ENCODE measurements at regions not wholly inside any gene's neighbourhood (a gene's known extent, or its start where the extent isn't known, plus 50 kb on each side); places are given as distances from the start of the nearest gene placed in this dataset.

- no peak for TF ChIP-seq CAMTA2 (CRISPR knock-in tag; IDR thresholded peaks at IDR 0.05; ENCODE audit: borderline replicate concordance)
- no peak for TF ChIP-seq ZNF639 (CRISPR knock-in tag; conservative IDR thresholded peaks at IDR 0.05)
- no peak for TF ChIP-seq ZGPAT (CRISPR knock-in tag; IDR thresholded peaks at IDR 0.05)
- TF ChIP-seq POGZ (CRISPR knock-in tag; IDR thresholded peaks at IDR 0.05), result no peak
- no peak for TF ChIP-seq ZNF10 (CRISPR knock-in tag; IDR thresholded peaks at IDR 0.05; ENCODE audit: borderline replicate concordance, low read depth)
- TF ChIP-seq ZMYM4 (CRISPR knock-in tag; IDR thresholded peaks at IDR 0.05), result no peak
- TF ChIP-seq FLYWCH1 (CRISPR knock-in tag; IDR thresholded peaks at IDR 0.05), result no peak
- TF ChIP-seq ADNP (CRISPR knock-in tag; IDR thresholded peaks at IDR 0.05), result no peak
- TF ChIP-seq, protein P1, sequence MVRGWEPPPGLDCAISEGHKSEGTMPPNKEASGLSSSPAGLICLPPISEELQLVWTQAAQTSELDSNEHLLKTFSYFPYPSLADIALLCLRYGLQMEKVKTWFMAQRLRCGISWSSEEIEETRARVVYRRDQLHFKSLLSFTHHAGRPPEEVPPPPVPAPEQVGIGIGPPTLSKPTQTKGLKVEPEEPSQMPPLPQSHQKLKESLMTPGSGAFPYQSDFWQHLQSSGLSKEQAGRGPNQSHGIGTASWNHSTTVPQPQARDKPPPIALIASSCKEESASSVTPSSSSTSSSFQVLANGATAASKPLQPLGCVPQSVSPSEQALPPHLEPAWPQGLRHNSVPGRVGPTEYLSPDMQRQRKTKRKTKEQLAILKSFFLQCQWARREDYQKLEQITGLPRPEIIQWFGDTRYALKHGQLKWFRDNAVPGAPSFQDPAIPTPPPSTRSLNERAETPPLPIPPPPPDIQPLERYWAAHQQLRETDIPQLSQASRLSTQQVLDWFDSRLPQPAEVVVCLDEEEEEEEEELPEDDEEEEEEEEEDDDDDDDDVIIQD (CRISPR knock-in tag; IDR thresholded peaks at IDR 0.05; ENCODE audit: low read depth), result no peak
- no peak for TF ChIP-seq NFATC3 (CRISPR knock-in tag; IDR thresholded peaks at IDR 0.05)
- BruUV-seq (replicated peaks), result no TSS peak
- H3K9me3 ChIP-seq (ENCODE audit: low read length), result no peaks in the 10 kb centered on the region
- FAIRE-seq, result no peak
- DNase-seq (ENCODE audit: low spot score), result no peak
- in situ Hi-C loops (cut with HindIII; ENCODE audit: extremely low pct_ligation_motif_present, low pct_unique_long_range_greater_than_20kb), result no loop called here
- no peaks in the 10 kb centered on the region for H3K79me2 ChIP-seq (ENCODE audit: insufficient read depth, low read length)
- intact Hi-C loops (cut with micrococcal nuclease; ENCODE audit: unreplicated experiment), result loop anchor here (10.0 kb wide), 1 partner anchor 174 kb away; no protein-coding TSS in a partner anchor
- H2AFZ ChIP-seq (ENCODE audit: low read length), result no peak overlapping the region
- POLR2A ChIA-PET, result no interaction called here
- H3K9ac ChIP-seq (ENCODE audit: insufficient read depth, low read depth, low read length), result no peak overlapping the region
- H3K27me3 ChIP-seq (ENCODE audit: control insufficient read depth in 1 of 2, insufficient read depth in 2 of 2, low read length in 2 of 2), result no peaks in the 10 kb centered on the region
- no peaks in the 10 kb centered on the region for H3K4me1 ChIP-seq (ENCODE audit: insufficient read depth, low read length)
- WGBS (ENCODE audit: low lambda C conversion rate), result 0% methylated on average over 1 of the region's 2 CpGs
- H3K4me3 ChIP-seq (replicated peaks in 1 of 3; ENCODE audit: insufficient read depth in 1 of 3, low read depth in 2 of 3, low read length in 3 of 3), result no peak overlapping the region
- H3K27ac ChIP-seq (ENCODE audit: extremely low read length, insufficient read depth, low read length), result no peak overlapping the region
- CTCF ChIA-PET (ENCODE audit: low intra/inter-chr PET ratio, low total read pairs), result no interaction called here
- no peaks in the 10 kb centered on the region for H3K36me3 ChIP-seq (replicated peaks in 1 of 2; ENCODE audit: control insufficient read depth in 1 of 2, insufficient read depth in 2 of 2, low read length in 2 of 2)
- no peak overlapping the region for H3K4me2 ChIP-seq (ENCODE audit: low read depth, low read length)
- peak; percentile 45; the same call in 1 of the 3 replicates for ATAC-seq
- no peaks in the 10 kb centered on the region for H4K20me1 ChIP-seq (ENCODE audit: insufficient read depth, low read length)
Measured at GRCh38 chr3:27888562-27888961, 166.4 kb upstream of the EOMES start.

Measured in HepG2 (cell line).